Testis (tissue), 2 donors: ENCODE measurements at regions not wholly inside any gene's neighbourhood (a gene's known extent, or its start where the extent isn't known, plus 50 kb on each side); places are given as distances from the start of the nearest gene placed in this dataset.

Experiments
- CTCF ChIP-seq, 3 experiments: fragments of 450-650 bp in 2 of 3; fragments of 200-600 bp in 1 of 3; sonication (generic) in 1 of 3; IDR thresholded peaks; one replicate each; pipeline ENCODE4 v1.5.1; 2016 to 2019; ENCODE audit warnings: antibody characterized with exemption in 3 of 3, mild to moderate bottlenecking in 2 of 3, moderate library complexity in 1 of 3
- POLR2A ChIP-seq: fragments of 450-650 bp; IDR thresholded peaks from one replicate; pipeline ENCODE4 v1.6.1; 2017; ENCODE audit warnings: antibody characterized with exemption, mild to moderate bottlenecking, moderate library complexity

- TF ChIP-seq CTCF (IDR thresholded peaks at IDR 0.05) = no peak
- TF ChIP-seq POLR2A = no peak
Measured at GRCh38 chr10:57168611-57169240, 807.7 kb upstream of the ZWINT start.
